ENCODE measurements at regions not wholly inside any gene's neighbourhood (a gene's known extent, or its start where the extent isn't known, plus 50 kb on each side); places are given as distances from the start of the nearest gene placed in this dataset.

- no TSS peak for BruUV-seq (replicated peaks)
- peaks cover 11% of the 10 kb centered on the region for H3K4me1 Mint-ChIP-seq (ENCODE audit: insufficient read depth, unreplicated experiment)
- H3K9me3 Mint-ChIP-seq (ENCODE audit: unreplicated experiment) = no peaks in the 10 kb centered on the region
- no peak overlapping the region for H3K4me3 Mint-ChIP-seq (ENCODE audit: unreplicated experiment)
- no peak overlapping the region for H3K27ac Mint-ChIP-seq (ENCODE audit: low read depth, unreplicated experiment)
- intact Hi-C loops (cut with micrococcal nuclease) = no loop called here
- TF ChIP-seq CTCF (IDR thresholded peaks at IDR 0.05; ENCODE audit: unreplicated experiment) = no peak
- no peaks in the 10 kb centered on the region for H3K27me3 Mint-ChIP-seq (ENCODE audit: insufficient read depth, unreplicated experiment)
- CTCF ChIA-PET = interaction anchor here (0.6 to 4.1 kb wide), 3 partner anchors 16 to 327 kb away, joined by 3 to 17 read pairs (median 3); no protein-coding TSS in a partner anchor
- DNase-seq (ENCODE audit: unreplicated experiment) = peak; percentile 22
- POLR2A ChIA-PET = no interaction called here
- H3K36me3 Mint-ChIP-seq (ENCODE audit: insufficient read depth, unreplicated experiment) = no peaks in the 10 kb centered on the region
Observed at GRCh38 chr4:67104145-67104544, 441.2 kb downstream of the CENPC start.

- BruUV-seq (replicated peaks) = no TSS peak
- DNase-seq (ENCODE audit: unreplicated experiment) = no peak
- no peaks in the 10 kb centered on the region for H3K36me3 Mint-ChIP-seq (ENCODE audit: insufficient read depth, unreplicated experiment)
- ChIA-PET POLR2A (interaction anchor here (0.5 to 0.6 kb wide), 2 partner anchors 21 to 1528 kb away, joined by 3 read pairs; no protein-coding TSS in a partner anchor), CTCF (interaction anchor here (0.6 to 4.1 kb wide), 4 partner anchors 15 to 611 kb away, joined by 3 to 17 read pairs (median 4); no protein-coding TSS in a partner anchor)
- H3K4me3 Mint-ChIP-seq (ENCODE audit: unreplicated experiment) = no peak overlapping the region
- H3K9me3 Mint-ChIP-seq (ENCODE audit: unreplicated experiment) = no peaks in the 10 kb centered on the region
- H3K27ac Mint-ChIP-seq (ENCODE audit: low read depth, unreplicated experiment) = no peak overlapping the region
- intact Hi-C loops (cut with micrococcal nuclease) = no loop called here
- peaks cover 11% of the 10 kb centered on the region for H3K4me1 Mint-ChIP-seq (ENCODE audit: insufficient read depth, unreplicated experiment)
- H3K27me3 Mint-ChIP-seq (ENCODE audit: insufficient read depth, unreplicated experiment) = no peaks in the 10 kb centered on the region
- TF ChIP-seq CTCF (IDR thresholded peaks at IDR 0.05; ENCODE audit: unreplicated experiment) = no peak
Observed at GRCh38 chr4:67103001-67103747, 442.1 kb downstream of the CENPC start.

- H3K4me1 Mint-ChIP-seq (ENCODE audit: insufficient read depth, unreplicated experiment) = peaks cover 11% of the 10 kb centered on the region
- ChIA-PET POLR2A (no interaction called here), CTCF (interaction anchor here (1.0 to 1.7 kb wide), 3 partner anchors 14 to 226 kb away, joined by 3 to 11 read pairs (median 3); no protein-coding TSS in a partner anchor)
- H3K4me3 Mint-ChIP-seq (ENCODE audit: unreplicated experiment) = no peak overlapping the region
- BruUV-seq (replicated peaks) = no TSS peak
- H3K9me3 Mint-ChIP-seq (ENCODE audit: unreplicated experiment) = no peaks in the 10 kb centered on the region
- intact Hi-C loops (cut with micrococcal nuclease) = no loop called here
- TF ChIP-seq CTCF (IDR thresholded peaks at IDR 0.05; ENCODE audit: unreplicated experiment) = no peak
- DNase-seq (ENCODE audit: unreplicated experiment) = no peak
- H3K27me3 Mint-ChIP-seq (ENCODE audit: insufficient read depth, unreplicated experiment) = no peaks in the 10 kb centered on the region
- H3K36me3 Mint-ChIP-seq (ENCODE audit: insufficient read depth, unreplicated experiment) = no peaks in the 10 kb centered on the region
- H3K27ac Mint-ChIP-seq (ENCODE audit: low read depth, unreplicated experiment) = no peak overlapping the region
Observed at GRCh38 chr4:67101612-67102011, 443.7 kb downstream of the CENPC start.

- no peaks in the 10 kb centered on the region for H3K4me1 Mint-ChIP-seq (ENCODE audit: insufficient read depth, unreplicated experiment)
- H3K27me3 Mint-ChIP-seq (ENCODE audit: insufficient read depth, unreplicated experiment) = no peaks in the 10 kb centered on the region
- ChIA-PET CTCF (interaction anchor here (0.6 to 0.7 kb wide), 3 partner anchors 14 to 300 kb away, joined by 3 to 4 read pairs (median 3); no protein-coding TSS in a partner anchor), POLR2A (interaction anchor here (0.7 kb wide), 1 partner anchor 149 kb away, joined by 6 read pairs; no protein-coding TSS in a partner anchor)
- H3K9me3 Mint-ChIP-seq (ENCODE audit: unreplicated experiment) = no peaks in the 10 kb centered on the region
- DNase-seq (ENCODE audit: unreplicated experiment) = no peak
- TF ChIP-seq CTCF (IDR thresholded peaks at IDR 0.05; ENCODE audit: unreplicated experiment) = no peak
- no peak overlapping the region for H3K4me3 Mint-ChIP-seq (ENCODE audit: unreplicated experiment)
- no TSS peak for BruUV-seq (replicated peaks)
- H3K27ac Mint-ChIP-seq (ENCODE audit: low read depth, unreplicated experiment) = no peak overlapping the region
- intact Hi-C loops (cut with micrococcal nuclease) = no loop called here
- no peaks in the 10 kb centered on the region for H3K36me3 Mint-ChIP-seq (ENCODE audit: insufficient read depth, unreplicated experiment)
Observed at GRCh38 chr4:67092351-67092750, 453.0 kb downstream of the CENPC start.
